Activated naive CD4-positive, alpha-beta T cell treated with anti-CD3 and anti-CD28 coated beads, Interleukin-2, amount 50 U/mL, for 24 hours (primary cell): ENCODE measurements at regions not wholly inside any gene's neighbourhood (a gene's known extent, or its start where the extent isn't known, plus 50 kb on each side); places are given as distances from the start of the nearest gene placed in this dataset.

Experiments
- H3K27ac Mint-ChIP-seq: one replicate; pipeline ENCODE4 v1.8.0; 2021; ENCODE audit warnings: mild to moderate bottlenecking, mixed read lengths
- H3K27me3 Mint-ChIP-seq: one replicate; pipeline ENCODE4 v1.8.0; 2021; ENCODE audit warnings: mixed read lengths
- H3K36me3 Mint-ChIP-seq: one replicate; pipeline ENCODE4 v1.8.0; 2021; ENCODE audit warnings: mixed read lengths
- H3K4me1 Mint-ChIP-seq: one replicate; pipeline ENCODE4 v1.8.0; 2021; ENCODE audit warnings: mixed read lengths
- H3K4me3 Mint-ChIP-seq: one replicate; pipeline ENCODE4 v1.8.0; 2021; ENCODE audit warnings: mild to moderate bottlenecking, mixed read lengths
- H3K9me3 Mint-ChIP-seq: one replicate; pipeline ENCODE4 v1.8.0; 2021; ENCODE audit warnings: mixed read lengths

GRCh38 chr1:200332716-200333115, 77.1 kb downstream of the ZNF281 start:
- Mint-ChIP-seq H3K4me3 (no peak overlapping the region), H3K4me1 (peaks cover 16% of the 10 kb centered on the region), H3K9me3 (no peaks in the 10 kb centered on the region), H3K27ac (no peak overlapping the region), H3K27me3 (peaks cover 1% of the 10 kb centered on the region), H3K36me3 (no peaks in the 10 kb centered on the region)

- H3K9me3 Mint-ChIP-seq = no peaks in the 10 kb centered on the region
- no peaks in the 10 kb centered on the region for H3K4me1 Mint-ChIP-seq
- no peak overlapping the region for H3K27ac Mint-ChIP-seq
- H3K27me3 Mint-ChIP-seq = peaks cover 1% of the 10 kb centered on the region
- no peaks in the 10 kb centered on the region for H3K36me3 Mint-ChIP-seq
- H3K4me3 Mint-ChIP-seq = no peak overlapping the region
These were observed 79.0 kb downstream of the ZNF281 start for GRCh38 chr1:200330741-200331428.

GRCh38 chr1:200329208-200329882, 80.5 kb downstream of the ZNF281 start:
- Mint-ChIP-seq H3K9me3 (no peaks in the 10 kb centered on the region), H3K27me3 (peaks cover 1% of the 10 kb centered on the region), H3K27ac (no peak overlapping the region), H3K4me3 (no peak overlapping the region), H3K36me3 (no peaks in the 10 kb centered on the region), H3K4me1 (no peaks in the 10 kb centered on the region)

GRCh38 chr1:200328379-200328778, 81.5 kb downstream of the ZNF281 start:
- H3K27ac Mint-ChIP-seq = no peak overlapping the region
- H3K4me1 Mint-ChIP-seq = no peaks in the 10 kb centered on the region
- peaks cover 1% of the 10 kb centered on the region for H3K27me3 Mint-ChIP-seq
- H3K4me3 Mint-ChIP-seq = no peak overlapping the region
- no peaks in the 10 kb centered on the region for H3K36me3 Mint-ChIP-seq
- H3K9me3 Mint-ChIP-seq = no peaks in the 10 kb centered on the region

DNA sequence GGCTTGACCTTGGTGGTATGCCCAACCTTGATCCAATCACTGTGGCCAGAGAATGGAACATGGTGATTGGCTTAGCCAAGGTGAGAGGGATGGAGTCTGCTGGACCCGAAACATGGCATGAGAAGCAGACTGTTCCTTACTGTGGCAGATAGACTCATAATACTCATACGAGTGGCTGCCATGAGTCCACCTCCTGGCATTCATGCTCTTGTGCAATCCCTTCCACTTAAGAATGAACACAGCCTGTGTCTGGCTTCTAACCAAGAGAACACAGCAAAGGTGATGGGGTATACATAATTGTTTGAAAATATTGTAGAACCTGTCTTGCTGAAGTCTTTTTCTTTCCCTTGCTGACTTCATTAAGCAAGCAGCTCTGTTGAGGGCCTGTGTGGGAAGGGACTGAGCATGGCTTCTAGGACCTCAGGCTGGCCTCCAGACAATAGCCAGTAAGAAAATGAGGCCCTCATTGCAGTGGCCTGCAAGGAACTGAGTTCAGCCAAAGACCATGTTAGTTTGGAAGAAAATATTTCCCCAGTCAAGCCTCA, 85.9 kb downstream of the ZNF281 start:
- no peaks in the 10 kb centered on the region for H3K36me3 Mint-ChIP-seq
- no peak overlapping the region for H3K4me3 Mint-ChIP-seq
- no peaks in the 10 kb centered on the region for H3K4me1 Mint-ChIP-seq
- H3K27me3 Mint-ChIP-seq = no peaks in the 10 kb centered on the region
- no peaks in the 10 kb centered on the region for H3K9me3 Mint-ChIP-seq
- H3K27ac Mint-ChIP-seq = no peak overlapping the region

GRCh38 chr1:200319148-200319547, 90.7 kb downstream of the ZNF281 start:
- no peak overlapping the region for H3K4me3 Mint-ChIP-seq
- H3K36me3 Mint-ChIP-seq = no peaks in the 10 kb centered on the region
- peaks cover 9% of the 10 kb centered on the region for H3K27me3 Mint-ChIP-seq
- no peaks in the 10 kb centered on the region for H3K9me3 Mint-ChIP-seq
- H3K27ac Mint-ChIP-seq = no peak overlapping the region
- H3K4me1 Mint-ChIP-seq = no peaks in the 10 kb centered on the region

DNA sequence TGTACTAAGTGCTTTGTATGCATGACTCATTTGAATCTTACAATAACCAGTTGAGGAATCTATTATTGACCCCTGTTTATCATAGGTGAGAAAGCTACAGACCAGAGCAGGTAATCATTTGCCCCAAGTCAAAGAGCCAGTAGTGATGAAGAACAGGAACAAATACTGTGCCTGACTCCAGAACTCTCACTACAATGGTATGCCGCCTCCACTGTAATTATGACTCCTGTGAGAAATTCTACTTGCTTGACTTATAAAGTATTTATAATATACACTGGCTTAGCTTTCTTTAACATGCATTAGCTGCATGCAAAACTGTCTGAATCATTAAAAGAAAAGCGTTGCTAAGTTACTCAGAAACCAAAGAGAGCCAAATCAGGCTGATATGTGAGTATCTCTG, 92.6 kb downstream of the ZNF281 start:
- no peaks in the 10 kb centered on the region for H3K36me3 Mint-ChIP-seq
- H3K9me3 Mint-ChIP-seq = no peaks in the 10 kb centered on the region
- no peak overlapping the region for H3K4me3 Mint-ChIP-seq
- H3K27ac Mint-ChIP-seq = no peak overlapping the region
- H3K27me3 Mint-ChIP-seq = peaks cover 10% of the 10 kb centered on the region
- H3K4me1 Mint-ChIP-seq = no peaks in the 10 kb centered on the region

GRCh38 chr1:200316148-200316803, 93.6 kb downstream of the ZNF281 start:
- Mint-ChIP-seq H3K27ac (no peak overlapping the region), H3K36me3 (no peaks in the 10 kb centered on the region), H3K4me3 (no peak overlapping the region), H3K27me3 (peaks cover 10% of the 10 kb centered on the region), H3K9me3 (no peaks in the 10 kb centered on the region), H3K4me1 (no peaks in the 10 kb centered on the region)

GRCh38 chr1:200314085-200314750, 95.6 kb downstream of the ZNF281 start:
- H3K27me3 Mint-ChIP-seq = peaks cover 10% of the 10 kb centered on the region
- no peak overlapping the region for H3K27ac Mint-ChIP-seq
- H3K36me3 Mint-ChIP-seq = no peaks in the 10 kb centered on the region
- no peaks in the 10 kb centered on the region for H3K9me3 Mint-ChIP-seq
- H3K4me1 Mint-ChIP-seq = no peaks in the 10 kb centered on the region
- no peak overlapping the region for H3K4me3 Mint-ChIP-seq

GRCh38 chr1:200311256-200311655, 98.6 kb downstream of the ZNF281 start:
- Mint-ChIP-seq H3K4me3 (no peak overlapping the region), H3K36me3 (no peaks in the 10 kb centered on the region), H3K4me1 (peaks cover 9% of the 10 kb centered on the region), H3K9me3 (no peaks in the 10 kb centered on the region), H3K27me3 (peaks cover 10% of the 10 kb centered on the region), H3K27ac (no peak overlapping the region)

GRCh38 chr1:200310824-200311223, 99.0 kb downstream of the ZNF281 start:
- H3K36me3 Mint-ChIP-seq = no peaks in the 10 kb centered on the region
- no peak overlapping the region for H3K4me3 Mint-ChIP-seq
- peaks cover 9% of the 10 kb centered on the region for H3K4me1 Mint-ChIP-seq
- H3K27ac Mint-ChIP-seq = no peak overlapping the region
- peaks cover 8% of the 10 kb centered on the region for H3K27me3 Mint-ChIP-seq
- H3K9me3 Mint-ChIP-seq = no peaks in the 10 kb centered on the region

- Mint-ChIP-seq H3K4me1 (peaks cover 17% of the 10 kb centered on the region), H3K36me3 (no peaks in the 10 kb centered on the region), H3K4me3 (no peak overlapping the region), H3K27ac (no peak overlapping the region), H3K27me3 (no peaks in the 10 kb centered on the region), H3K9me3 (no peaks in the 10 kb centered on the region)
These were observed 102.1 kb downstream of the ZNF281 start for GRCh38 chr1:200307755-200308066.

GRCh38 chr1:200306944-200307754, 102.7 kb downstream of the ZNF281 start:
- Mint-ChIP-seq H3K27me3 (no peaks in the 10 kb centered on the region), H3K36me3 (no peaks in the 10 kb centered on the region), H3K27ac (no peak overlapping the region), H3K4me1 (peaks cover 20% of the 10 kb centered on the region), H3K9me3 (no peaks in the 10 kb centered on the region), H3K4me3 (peak overlapping the region; percentile 51)

- H3K9me3 Mint-ChIP-seq = no peaks in the 10 kb centered on the region
- no peaks in the 10 kb centered on the region for H3K27me3 Mint-ChIP-seq
- H3K4me1 Mint-ChIP-seq = peaks cover 24% of the 10 kb centered on the region
- H3K36me3 Mint-ChIP-seq = no peaks in the 10 kb centered on the region
- H3K4me3 Mint-ChIP-seq = no peak overlapping the region
- no peak overlapping the region for H3K27ac Mint-ChIP-seq
These were observed 104.0 kb downstream of the ZNF281 start for GRCh38 chr1:200305806-200306205.

DNA sequence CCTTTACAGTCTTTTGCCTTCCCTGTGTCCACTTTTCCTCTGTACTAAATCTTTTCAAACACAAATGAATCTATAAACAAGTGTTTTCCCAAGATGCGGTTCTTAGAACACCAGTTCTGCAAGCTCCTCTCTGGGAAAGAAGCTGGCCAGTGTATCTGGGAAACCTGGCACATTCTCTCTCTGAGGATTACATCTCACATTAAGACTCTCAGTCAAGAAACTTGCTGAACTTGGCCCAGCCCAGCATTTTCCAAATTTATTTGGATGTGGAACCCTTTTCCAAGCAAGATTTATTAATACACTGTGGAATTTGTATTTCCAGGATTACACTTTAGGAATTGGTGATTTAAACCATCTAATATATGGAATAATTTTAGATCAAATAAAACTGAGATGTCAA, 105.7 kb downstream of the ZNF281 start:
- H3K27ac Mint-ChIP-seq = no peak overlapping the region
- peak overlapping the region; percentile 9 for H3K4me3 Mint-ChIP-seq
- no peaks in the 10 kb centered on the region for H3K36me3 Mint-ChIP-seq
- H3K9me3 Mint-ChIP-seq = no peaks in the 10 kb centered on the region
- peaks cover 24% of the 10 kb centered on the region for H3K4me1 Mint-ChIP-seq
- no peaks in the 10 kb centered on the region for H3K27me3 Mint-ChIP-seq
